BJ (cell line): ENCODE measurements at regions not wholly inside any gene's neighbourhood (a gene's known extent, or its start where the extent isn't known, plus 50 kb on each side); places are given as distances from the start of the nearest gene placed in this dataset.

ENCODE experiments used
- CTCF ChIA-PET: fragments of 350-600 bp; formaldehyde crosslinking; extraction: SDS; loops from one replicate; lab custom pipeline; 2021; ENCODE audit warnings: antibody characterized with exemption, inconsistent platforms; lab: Yijun Ruan, JAX
- POLR2A ChIA-PET: fragments of 300-600 bp; sonication (Branson Sonifier 250); formaldehyde crosslinking; extraction: SDS; loops from one replicate; lab custom pipeline; 2021; ENCODE audit warnings: antibody characterized with exemption; lab: Charles Lee
- DNase-seq: peaks from one replicate; pipeline ENCODE4 v3.0.0-alpha.2; 2011; ENCODE audit warnings: low read depth
- H3K27me3 ChIP-seq: 2 replicates; pipeline ENCODE4 v1.6.0; 2011; ENCODE audit warnings: low read length; ENCODE audit not compliant: control insufficient read depth, insufficient read depth
- H3K36me3 ChIP-seq: 2 replicates; pipeline ENCODE4 v1.5.1; 2011; ENCODE audit warnings: low read length; ENCODE audit not compliant: control insufficient read depth, insufficient read depth
- H3K4me3 ChIP-seq: 2 replicates; pipeline ENCODE4 v1.5.1; 2011; ENCODE audit warnings: low read depth, mild to moderate bottlenecking, control low read depth, low read length
- CTCF ChIP-seq: IDR thresholded peaks from 2 replicates; pipeline ENCODE4 v1.5.1; 2011; ENCODE audit warnings: low read depth, mild to moderate bottlenecking, control low read depth, inconsistent platforms, low read length, moderate library complexity; ENCODE audit not compliant: insufficient read depth

- no peak for DNase-seq
- H3K36me3 ChIP-seq = no peaks in the 10 kb centered on the region
- POLR2A ChIA-PET = no interaction called here
- TF ChIP-seq CTCF = no peak
- H3K4me3 ChIP-seq = no peak overlapping the region
- CTCF ChIA-PET = no interaction called here
- no peaks in the 10 kb centered on the region for H3K27me3 ChIP-seq
These were observed 142.1 kb upstream of the STMND1 start for GRCh38 chr6:16959789-16960188.

- no peak for TF ChIP-seq CTCF
- no peak overlapping the region for H3K4me3 ChIP-seq
- ChIA-PET POLR2A (no interaction called here), CTCF (interaction anchor here (3.1 kb wide), 1 partner anchor 8 kb away, joined by 18 read pairs; no protein-coding TSS in a partner anchor)
- no peak for DNase-seq
- H3K27me3 ChIP-seq = no peaks in the 10 kb centered on the region
- no peaks in the 10 kb centered on the region for H3K36me3 ChIP-seq
These were observed 145.5 kb upstream of the STMND1 start for GRCh38 chr6:16956361-16956760.

- TF ChIP-seq CTCF = no peak
- H3K36me3 ChIP-seq = no peaks in the 10 kb centered on the region
- H3K4me3 ChIP-seq = no peak overlapping the region
- ChIA-PET POLR2A (no interaction called here), CTCF (interaction anchor here (0.7 to 3.1 kb wide), 3 partner anchors 9 to 185 kb away, joined by 3 to 18 read pairs (median 3); no protein-coding TSS in a partner anchor)
- H3K27me3 ChIP-seq = no peaks in the 10 kb centered on the region
- DNase-seq = no peak
These were observed 146.0 kb upstream of the STMND1 start for GRCh38 chr6:16955899-16956298.

DNA sequence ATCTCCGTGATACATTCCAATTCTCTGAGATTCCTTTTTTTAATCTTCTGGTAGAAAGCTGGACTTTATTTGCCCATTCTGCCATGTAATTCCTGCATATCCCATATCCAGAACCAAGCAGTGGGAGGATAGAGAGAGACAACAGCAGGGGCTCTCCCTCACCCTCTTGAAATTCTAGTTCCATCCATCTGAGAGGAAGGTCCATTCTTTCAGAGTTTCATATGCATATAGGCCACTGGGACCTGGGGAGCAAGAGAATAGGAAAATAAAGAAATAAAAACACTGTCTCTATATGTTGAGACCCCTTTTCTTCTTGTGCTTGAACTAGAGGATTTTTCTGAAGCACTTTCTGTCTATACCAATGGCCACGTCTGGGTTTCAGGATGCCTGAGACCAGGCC lies 147.9 kb upstream of the STMND1 start:
- TF ChIP-seq CTCF = no peak
- ChIA-PET POLR2A (no interaction called here), CTCF (interaction anchor here (0.6 to 3.1 kb wide), 3 partner anchors 11 to 190 kb away, joined by 3 to 18 read pairs (median 7); no protein-coding TSS in a partner anchor)
- H3K27me3 ChIP-seq = no peaks in the 10 kb centered on the region
- no peak overlapping the region for H3K4me3 ChIP-seq
- no peaks in the 10 kb centered on the region for H3K36me3 ChIP-seq
- no peak for DNase-seq

DNA sequence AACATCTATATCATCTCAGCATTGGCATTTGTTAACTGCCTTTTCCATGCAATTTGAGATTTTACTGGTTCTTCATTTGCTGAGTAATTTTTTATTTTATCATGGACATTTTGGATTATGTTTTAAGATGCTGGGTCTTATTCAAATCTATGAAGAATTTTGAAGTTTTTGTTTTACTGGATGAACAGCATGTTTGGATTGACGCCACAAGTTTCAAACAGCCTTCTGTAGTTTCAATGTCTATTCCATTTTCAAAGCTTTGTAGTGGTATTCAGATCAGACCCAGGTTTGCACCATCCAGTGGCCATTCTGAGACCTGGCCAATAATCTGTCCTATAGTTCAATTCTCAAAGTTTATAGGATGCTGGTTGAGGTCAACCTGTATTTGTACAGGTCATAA lies 148.4 kb upstream of the STMND1 start:
- DNase-seq = no peak
- H3K27me3 ChIP-seq = no peaks in the 10 kb centered on the region
- no peak overlapping the region for H3K4me3 ChIP-seq
- H3K36me3 ChIP-seq = no peaks in the 10 kb centered on the region
- TF ChIP-seq CTCF = no peak
- POLR2A ChIA-PET = no interaction called here
- CTCF ChIA-PET = interaction anchor here (0.6 to 1.2 kb wide), 3 partner anchors 120 to 667 kb away, joined by 3 to 7 read pairs (median 3); no protein-coding TSS in a partner anchor
